ENCODE measurements at regions not wholly inside any gene's neighbourhood (a gene's known extent, or its start where the extent isn't known, plus 50 kb on each side); places are given as distances from the start of the nearest gene placed in this dataset.
A peak's percentile ranks its signal among the peaks of the same experiment; 100 is the strongest.
"Not testable (repeated sequence)": the region's sequence is repeated elsewhere in the genome, so short reads cannot be mapped to it uniquely, and the experiment has no call there.

DNA sequence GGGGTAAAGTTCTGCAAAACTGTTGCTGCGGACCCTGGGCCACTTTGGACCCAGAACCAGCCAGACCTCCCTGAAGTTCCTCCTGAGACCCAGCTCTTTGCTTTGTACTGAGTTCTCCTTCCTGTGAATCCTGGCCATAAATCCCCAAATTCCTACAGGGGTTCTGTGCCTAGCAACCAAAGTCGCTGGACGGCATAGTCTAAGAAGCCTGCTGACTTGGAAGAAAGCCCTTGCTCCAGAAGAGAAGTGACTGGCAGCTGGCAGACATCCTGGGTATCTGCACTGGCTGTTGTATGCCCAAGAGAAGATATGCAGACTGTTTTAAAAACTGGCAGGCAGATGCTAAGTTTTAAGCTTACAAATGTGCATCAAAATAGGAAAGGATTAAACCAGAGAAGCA, 99.9 kb upstream of the SLC24A4 start:
- DNase-seq (ENCODE audit: low read depth in 2 of 2) = no peak

DNA sequence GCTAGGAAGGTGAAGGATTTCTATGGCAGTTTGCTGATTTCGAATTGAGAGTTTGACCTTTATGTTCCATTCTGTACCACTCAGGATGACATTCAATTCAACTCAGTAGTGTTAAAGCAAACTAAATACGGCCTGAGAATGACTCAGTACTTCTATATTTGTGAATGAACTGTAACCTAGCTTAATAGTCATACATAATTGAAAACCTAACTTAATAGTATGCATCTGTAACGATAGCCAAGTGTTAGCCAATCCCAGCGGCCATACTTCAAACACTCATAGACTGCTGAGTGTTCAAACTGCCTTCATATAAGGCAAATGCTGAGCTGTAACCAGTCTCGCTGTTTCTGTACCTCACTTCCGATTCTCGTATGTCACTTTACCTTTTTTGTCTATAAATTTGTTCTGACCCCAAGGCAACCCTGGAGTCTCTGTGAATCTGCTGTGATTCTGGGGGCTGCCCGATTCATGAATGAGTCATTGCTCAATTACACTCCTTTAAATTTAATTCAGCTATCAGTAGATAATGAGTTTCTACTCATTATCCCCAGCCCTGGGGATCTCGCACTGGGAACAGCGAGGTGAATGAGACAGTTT, 98.5 kb upstream of the SLC24A4 start:
- peak; percentile 8 for DNase-seq (ENCODE audit: low read depth in 2 of 2)

DNA sequence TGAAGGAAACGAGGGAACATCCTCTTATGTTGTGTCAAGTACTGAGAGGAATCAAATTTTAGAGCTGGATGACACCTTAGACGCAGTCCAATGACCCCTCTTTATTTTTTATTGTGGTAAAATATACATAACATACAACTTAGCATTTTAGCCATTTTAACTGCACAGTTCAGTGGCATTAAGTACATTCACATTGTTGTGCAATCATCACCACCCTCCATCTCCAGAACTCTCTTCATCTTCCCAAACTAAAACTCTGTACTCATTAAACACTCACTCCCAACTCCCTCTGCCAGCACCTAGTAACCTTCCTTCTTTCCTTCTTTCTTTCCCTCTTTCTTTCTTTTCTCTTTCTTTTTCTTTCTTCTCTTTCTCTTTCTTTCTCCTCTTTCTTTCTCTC, 97.2 kb upstream of the SLC24A4 start:
- no peak for DNase-seq (ENCODE audit: low read depth in 2 of 2)

DNA sequence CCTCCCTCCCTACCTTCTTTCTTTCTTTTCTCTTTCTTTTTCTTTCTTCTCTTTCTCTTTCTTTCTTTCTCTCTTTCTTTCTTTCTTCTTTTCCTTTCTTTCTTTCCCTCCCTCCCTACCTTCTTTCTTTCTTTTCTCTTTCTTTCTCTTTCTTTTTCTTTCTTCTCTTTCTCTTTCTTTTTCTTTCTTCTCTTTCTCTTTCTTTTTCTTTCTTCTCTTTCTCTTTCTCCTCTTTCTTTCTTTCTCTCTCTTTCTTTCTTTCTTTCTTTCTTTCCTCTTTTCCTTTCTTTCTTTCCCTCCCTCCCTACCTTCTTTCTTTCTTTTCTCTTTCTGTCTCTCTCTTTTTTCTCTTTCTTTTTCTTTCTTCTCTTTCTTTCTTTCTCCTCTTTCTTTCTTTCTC, 96.8 kb upstream of the SLC24A4 start:
- not testable (repeated sequence) for DNase-seq (ENCODE audit: low read depth in 2 of 2)

- DNase-seq (ENCODE audit: low read depth in 2 of 2) = no peak
Measured at GRCh38 chr14:92236243-92236900, 86.6 kb upstream of the SLC24A4 start.

DNA sequence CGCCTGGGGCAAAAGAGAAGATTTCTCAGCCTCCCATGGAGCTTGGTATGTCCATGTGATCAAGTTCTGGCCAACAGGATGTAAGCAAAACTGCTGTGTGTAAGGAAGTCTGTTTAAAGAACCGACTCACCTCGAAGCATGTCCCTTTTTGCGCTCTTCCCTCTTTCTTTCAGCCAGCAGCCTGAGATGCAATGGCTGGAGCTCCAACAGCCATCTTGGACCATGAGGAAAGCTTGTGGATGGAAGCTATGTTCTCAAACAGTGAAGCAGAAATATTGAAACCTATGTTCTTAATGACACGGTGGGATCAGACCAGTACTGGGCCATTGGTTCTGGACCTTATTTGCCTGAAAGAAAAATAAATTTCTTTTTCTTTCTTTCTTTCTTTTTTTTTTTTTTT, 82.3 kb upstream of the SLC24A4 start:
- DNase-seq (ENCODE audit: low read depth in 2 of 2) = no peak

DNA sequence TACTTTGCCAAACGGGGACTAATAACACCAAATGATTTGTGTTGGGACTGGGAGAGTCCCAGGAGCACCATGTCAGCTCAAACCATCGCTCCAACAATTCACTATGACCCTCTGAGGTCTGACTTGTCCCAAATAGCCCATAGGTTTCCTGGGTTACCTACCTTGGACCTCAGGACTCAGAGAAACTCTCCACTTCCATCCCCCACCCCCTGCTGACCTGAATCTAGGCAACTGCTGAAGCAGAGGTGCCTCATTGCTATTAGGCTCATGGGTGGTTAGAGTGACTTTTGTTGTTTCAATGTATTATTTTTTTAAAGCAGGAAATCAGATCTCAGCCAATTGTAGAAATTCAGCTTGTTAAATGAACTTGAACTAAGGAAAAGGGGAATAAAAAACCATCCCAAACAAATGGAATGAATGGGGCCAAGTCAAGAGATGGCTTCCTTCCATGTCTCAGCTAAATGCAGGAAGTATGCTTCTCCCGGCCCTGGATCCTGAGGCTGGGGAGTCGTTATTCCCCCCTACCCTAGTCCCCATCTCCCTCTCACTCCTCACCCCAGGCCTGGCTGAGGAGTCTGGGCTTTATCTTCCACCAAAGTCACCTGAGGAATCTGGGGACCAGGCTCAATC, 80.9 kb upstream of the SLC24A4 start:
- no peak for DNase-seq (ENCODE audit: low read depth in 2 of 2)

DNA sequence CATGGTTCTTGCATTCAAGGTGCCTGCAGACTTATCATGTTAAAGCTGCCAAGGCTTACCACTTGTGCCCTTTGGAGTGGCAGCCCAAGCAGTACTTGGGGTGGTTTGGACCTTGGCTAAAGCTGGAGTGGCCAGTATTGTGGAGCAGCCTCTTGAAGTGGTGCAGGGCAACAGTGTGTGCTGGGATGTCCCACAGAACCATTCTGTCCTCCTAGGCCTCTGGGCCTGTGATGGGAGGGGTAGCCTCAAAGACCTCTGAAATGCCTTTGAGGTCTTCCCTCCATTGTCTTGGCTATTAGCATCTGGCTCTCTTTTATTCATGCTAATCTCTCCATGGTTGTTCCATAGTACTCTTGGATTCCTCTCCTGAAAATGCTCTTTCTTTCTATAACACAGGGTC, 78.2 kb upstream of the SLC24A4 start:
- no peak for DNase-seq (ENCODE audit: low read depth in 2 of 2)

- DNase-seq (ENCODE audit: low read depth in 2 of 2) = no peak
Measured at GRCh38 chr14:92247341-92247740, 75.6 kb upstream of the SLC24A4 start.

GRCh38 chr14:92247947-92248346, 75.0 kb upstream of the SLC24A4 start:
- no peak for DNase-seq (ENCODE audit: low read depth in 2 of 2)

DNA sequence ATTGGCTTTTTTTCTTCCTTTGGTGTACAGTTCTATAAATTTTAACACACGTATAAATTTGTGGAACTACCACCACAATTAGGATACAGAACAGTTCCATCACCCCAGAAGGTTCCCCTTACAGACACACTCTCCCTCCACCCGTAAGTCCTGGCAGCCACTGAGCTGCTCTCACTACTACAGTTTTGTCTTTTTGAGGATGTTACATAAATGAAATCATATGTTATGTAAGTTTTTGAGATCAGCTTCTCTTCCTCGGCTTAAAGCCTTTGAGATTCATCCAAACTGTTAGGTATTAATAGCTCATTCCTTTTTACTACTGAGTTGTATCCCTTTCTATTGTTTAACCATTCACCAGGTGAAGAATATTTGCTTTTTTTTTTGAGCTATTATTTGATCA, 74.3 kb upstream of the SLC24A4 start:
- no peak for DNase-seq (ENCODE audit: low read depth in 2 of 2)

DNA sequence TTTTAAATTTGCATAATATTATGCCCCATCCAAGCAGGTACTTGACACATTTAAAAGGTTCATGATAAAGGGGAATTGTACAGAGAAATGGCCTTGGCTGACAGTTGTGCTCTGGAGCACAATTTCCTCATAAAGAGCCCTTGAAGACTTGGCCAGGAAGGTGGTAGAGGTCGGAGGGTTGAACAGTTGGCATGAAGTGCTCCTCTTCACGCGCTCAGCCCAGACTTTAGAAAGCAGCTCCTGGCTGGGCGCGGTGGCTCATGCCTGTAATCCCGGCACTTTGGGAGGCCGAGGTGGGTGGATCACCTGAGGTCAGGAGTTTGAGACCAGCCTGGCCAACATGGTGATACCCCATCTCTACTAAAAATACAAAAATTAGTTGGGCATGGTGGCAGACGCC, 72.6 kb upstream of the SLC24A4 start:
- DNase-seq (ENCODE audit: low read depth in 2 of 2) = not testable (repeated sequence)

DNA sequence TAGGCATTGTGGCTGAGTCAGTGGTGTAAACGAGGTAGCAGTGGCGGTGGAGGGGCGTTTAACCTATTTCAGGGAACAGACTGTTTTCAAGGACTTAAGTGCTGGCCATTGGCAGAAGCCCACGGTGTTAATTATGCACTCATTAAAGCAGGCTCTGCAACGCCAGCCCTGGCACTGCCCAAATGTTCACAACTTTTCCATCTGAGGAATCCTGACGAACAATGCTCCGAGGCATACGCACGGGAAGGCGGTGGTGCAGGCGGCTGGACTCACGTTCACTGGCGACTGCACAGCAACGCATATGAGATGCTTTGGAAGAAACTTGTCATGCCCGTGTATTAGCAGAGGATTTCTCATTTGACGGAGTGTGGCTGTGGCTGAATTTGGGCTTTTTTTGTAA, 70.6 kb upstream of the SLC24A4 start:
- DNase-seq (ENCODE audit: low read depth in 2 of 2) = no peak

DNA sequence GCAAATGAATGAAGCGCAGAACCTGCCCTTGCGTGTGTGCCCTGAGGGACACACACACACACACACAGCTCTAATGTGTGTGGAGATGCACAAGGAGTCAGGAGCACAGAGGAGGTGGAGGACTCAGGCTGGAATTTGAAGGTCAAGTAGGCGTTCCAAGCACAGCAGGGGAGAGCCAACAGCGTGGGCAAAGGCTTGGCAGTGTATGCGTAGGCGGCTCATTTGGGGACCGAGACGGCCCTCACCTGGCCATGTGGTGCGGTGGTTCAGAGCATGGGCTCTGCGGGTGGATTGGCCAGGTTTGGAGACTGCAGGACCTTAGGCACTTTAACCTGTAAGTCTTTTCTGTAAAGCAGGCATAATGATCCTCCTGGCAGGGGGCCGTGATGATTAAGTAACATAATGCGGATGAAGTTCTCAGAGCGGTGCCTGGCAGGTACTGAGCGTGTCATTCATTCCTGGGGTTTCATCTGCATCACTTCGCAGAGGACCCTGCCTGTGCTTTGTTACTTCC, 69.5 kb upstream of the SLC24A4 start:
- no peak for DNase-seq (ENCODE audit: low read depth in 2 of 2)

DNA sequence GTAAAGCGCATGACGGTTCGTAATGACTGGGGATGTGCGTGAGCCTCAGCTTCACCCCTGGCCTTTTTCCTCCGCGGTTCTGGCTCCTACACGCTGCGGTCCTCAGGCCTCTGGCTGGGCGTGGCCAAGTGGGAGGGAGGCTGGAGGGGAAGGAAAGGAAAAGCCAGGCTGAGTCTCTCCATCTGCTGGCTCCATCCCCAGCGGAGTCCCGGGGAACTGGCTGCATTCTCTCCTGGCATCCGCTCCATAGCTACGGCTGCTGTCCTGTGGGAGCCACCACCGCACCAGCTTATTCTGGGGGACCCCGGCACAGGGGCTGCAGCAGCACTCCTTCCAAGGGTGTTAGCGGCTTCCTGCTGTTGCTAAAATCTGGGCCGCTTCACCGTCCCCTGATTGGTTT, 68.2 kb upstream of the SLC24A4 start:
- no peak for DNase-seq (ENCODE audit: low read depth in 2 of 2)

DNA sequence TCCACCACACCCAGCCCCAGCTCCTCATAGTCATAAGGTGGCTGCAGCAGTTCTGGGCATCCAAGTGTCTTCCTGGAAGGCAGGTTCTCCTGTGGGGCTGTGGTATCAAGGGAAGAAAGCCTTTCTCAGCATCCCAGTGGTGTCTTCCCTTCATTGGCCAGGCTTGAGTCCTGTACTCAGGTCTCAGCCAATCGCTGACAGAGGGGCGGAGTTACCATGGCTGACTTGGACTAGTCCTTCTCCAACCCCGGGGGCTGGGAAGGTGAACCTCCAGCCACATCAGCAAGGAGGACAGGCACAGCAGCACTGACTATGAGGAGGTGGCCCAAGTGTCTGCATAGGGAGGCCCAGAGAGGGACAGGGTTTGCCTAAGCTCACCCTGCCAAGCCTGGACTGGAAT, 64.0 kb upstream of the SLC24A4 start:
- DNase-seq (ENCODE audit: low read depth in 2 of 2) = no peak

- no peak for DNase-seq (ENCODE audit: low read depth in 2 of 2)
Measured at GRCh38 chr14:92259613-92260357, 63.2 kb upstream of the SLC24A4 start.

- DNase-seq (ENCODE audit: low read depth in 2 of 2) = no peak
Measured at GRCh38 chr14:92263681-92264080, 59.3 kb upstream of the SLC24A4 start.

DNA sequence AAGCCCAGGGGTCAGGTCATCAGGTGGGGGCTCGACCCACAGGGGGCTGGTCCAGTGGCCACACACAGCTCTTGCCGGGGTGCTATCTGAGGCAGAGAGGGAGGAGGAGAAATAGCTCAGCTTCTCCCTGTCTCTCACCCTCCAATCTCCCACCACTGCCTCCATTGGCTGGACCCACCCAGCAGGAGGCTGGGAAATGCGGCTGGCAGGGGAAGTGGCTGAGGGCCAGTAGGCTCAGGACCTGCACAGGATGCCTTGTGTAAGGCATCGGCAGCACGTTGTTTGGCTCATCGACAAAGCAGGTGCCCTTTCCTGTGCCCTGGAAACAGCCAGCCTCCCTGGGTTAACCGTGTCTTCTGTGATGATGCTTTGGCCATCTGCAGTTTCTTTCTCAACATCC, 58.8 kb upstream of the SLC24A4 start:
- no peak for DNase-seq (ENCODE audit: low read depth in 2 of 2)

GRCh38 chr14:92266216-92266615, 56.7 kb upstream of the SLC24A4 start:
- DNase-seq (ENCODE audit: low read depth in 2 of 2) = no peak

All from fibroblast of skin of left quadriceps (primary cell).